Pancreas (tissue), 10 donors: ENCODE measurements at regions not wholly inside any gene's neighbourhood (a gene's known extent, or its start where the extent isn't known, plus 50 kb on each side); places are given as distances from the start of the nearest gene placed in this dataset.

ENCODE experiments used
- ATAC-seq, 4 donors: fragments of 200-7000 bp; cut with Tn5 transposase; one replicate each; pipeline versions ENCODE4 v1.8.0 to v1.9.1; 2020; ENCODE audit warnings: mild to moderate bottlenecking in 4 of 4, moderate library complexity in 4 of 4
- DNase-seq, 6 donors: peaks; one replicate each; pipeline ENCODE4 v3.0.0-alpha.2; 2020
- FAIRE-seq: peaks from 2 replicates; lab custom pipeline; 2012; peaks lifted over from hg19 to GRCh38; lab: Jason Lieb, UNC
- H3K27ac ChIP-seq, 4 donors: fragments of 200-600 bp; sonication (generic); 1 replicate in 3 of 4; 2 replicates in 1 of 4; pipeline versions ENCODE4 v1.5.0 to v1.8.0; 2020
- H3K27me3 ChIP-seq, 4 donors: fragments of 200-600 bp; one replicate each; pipeline ENCODE4 v1.8.0; 2021
- H3K36me3 ChIP-seq, 3 donors: fragments of 200-600 bp; sonication (generic) in 1 of 3; one replicate each; pipeline versions ENCODE4 v1.5.0 to v1.8.0; 2020 to 2021
- H3K4me1 ChIP-seq, 3 donors: fragments of 200-600 bp; one replicate each; pipeline ENCODE4 v1.8.0; 2021
- H3K4me3 ChIP-seq, 4 donors: fragments of 200-600 bp; sonication (generic) in 2 of 4; one replicate each; pipeline versions ENCODE4 v1.5.0 to v1.8.0; 2020 to 2021
- H3K9me3 ChIP-seq, 4 donors: fragments of 200-600 bp; one replicate each; pipeline ENCODE4 v1.8.0; 2021
- WGBS, 2 donors: extraction: QIAGEN DNeasy Blood & Tissue Kit; methylation state at CpG; one replicate each; pipeline ENCODE4 v1.1.7; 2013; 5-methylcytosine and 5-hydroxymethylcytosine counted together
- intact Hi-C, 3 donors: fragments of 100-400 bp; cut with DNase I; formaldehyde crosslinking; loops; one replicate each; pipeline versions ENCODE4 v1.11.1 to v1.14.2; 2022
- TF ChIP-seq, protein P1 (sequence below), 4 donors: fragments of 200-600 bp; sonication (generic) in 3 of 4; IDR thresholded peaks; one replicate each; pipeline versions ENCODE4 v1.5.0 to v1.8.0; 2021; ENCODE audit warnings: antibody characterized with exemption in 4 of 4
- donor health status: healthy with polysubstance abuse.
- donor health status: DM: no; HTN: no; CAD: no; lungs with moderate emphysema.
- donor health status: DM: no; HTN: no; CAD: no.
- donor health status: control.
- donor health status: control.
- donor health status: Bipolar disorder and iron deficiency.
- donor health status: DM: yes; HTN: yes; CAD: no.
- donor health status: DM: no; HTN: no; CAD: no.
- donor health status: DM: no; HTN: no; CAD: no.
- donor health status: DM: yes; HTN: yes; CAD: no.

- WGBS, 2 donors = 66 to 74% methylated on average over 15 of the region's 15 CpGs
- Histone ChIP-seq H3K9me3 (no peaks in the 10 kb centered on the region), H3K27me3 (peaks cover 0 to 10% (median 0%) of the 10 kb centered on the region in 4 donors), H3K4me1 (no peaks in the 10 kb centered on the region), H3K4me3 (no peak overlapping the region), H3K27ac (no peak overlapping the region), H3K36me3 (no peaks in the 10 kb centered on the region)
- FAIRE-seq (no peak), ATAC-seq (no peak), DNase-seq (no peak)
- TF ChIP-seq, protein P1, sequence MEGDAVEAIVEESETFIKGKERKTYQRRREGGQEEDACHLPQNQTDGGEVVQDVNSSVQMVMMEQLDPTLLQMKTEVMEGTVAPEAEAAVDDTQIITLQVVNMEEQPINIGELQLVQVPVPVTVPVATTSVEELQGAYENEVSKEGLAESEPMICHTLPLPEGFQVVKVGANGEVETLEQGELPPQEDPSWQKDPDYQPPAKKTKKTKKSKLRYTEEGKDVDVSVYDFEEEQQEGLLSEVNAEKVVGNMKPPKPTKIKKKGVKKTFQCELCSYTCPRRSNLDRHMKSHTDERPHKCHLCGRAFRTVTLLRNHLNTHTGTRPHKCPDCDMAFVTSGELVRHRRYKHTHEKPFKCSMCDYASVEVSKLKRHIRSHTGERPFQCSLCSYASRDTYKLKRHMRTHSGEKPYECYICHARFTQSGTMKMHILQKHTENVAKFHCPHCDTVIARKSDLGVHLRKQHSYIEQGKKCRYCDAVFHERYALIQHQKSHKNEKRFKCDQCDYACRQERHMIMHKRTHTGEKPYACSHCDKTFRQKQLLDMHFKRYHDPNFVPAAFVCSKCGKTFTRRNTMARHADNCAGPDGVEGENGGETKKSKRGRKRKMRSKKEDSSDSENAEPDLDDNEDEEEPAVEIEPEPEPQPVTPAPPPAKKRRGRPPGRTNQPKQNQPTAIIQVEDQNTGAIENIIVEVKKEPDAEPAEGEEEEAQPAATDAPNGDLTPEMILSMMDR (IDR thresholded peaks at IDR 0.05) = no peak
- intact Hi-C loops = no loop called here
Observed at GRCh38 chr12:65720136-65721130, 103.8 kb upstream of the HMGA2 start.

GRCh38 chr12:65721541-65722190, 102.6 kb upstream of the HMGA2 start:
- 91 to 98% methylated on average over 3 of the region's 3 CpGs for WGBS, 2 donors
- no peak for ATAC-seq
- intact Hi-C loops = no loop called here

GRCh38 chr12:65725376-65725775, 98.9 kb upstream of the HMGA2 start:
- Histone ChIP-seq H3K36me3 (no peaks in the 10 kb centered on the region), H3K9me3 (no peaks in the 10 kb centered on the region), H3K27me3 (peaks cover 3 to 44% (median 14%) of the 10 kb centered on the region in 4 donors), H3K4me1 (peaks cover 0 to 6% (median 0%) of the 10 kb centered on the region in 3 donors), H3K4me3 (no peak overlapping the region), H3K27ac (no peak overlapping the region)
- DNase-seq (no peak), ATAC-seq (no peak), FAIRE-seq (no peak)
- 81 to 89% methylated on average over 2 of the region's 2 CpGs for WGBS, 2 donors
- intact Hi-C loops = no loop called here
- TF ChIP-seq, protein P1 (IDR thresholded peaks at IDR 0.05) = no peak

More at GRCh38 chr12:65721541-65722190, 102.6 kb upstream of the HMGA2 start:
- H3K27me3 ChIP-seq = peaks cover 0 to 10% (median 1%) of the 10 kb centered on the region in 4 donors
- DNase-seq (no peak), FAIRE-seq (no peak)
- H3K27ac ChIP-seq = no peak overlapping the region
- no peaks in the 10 kb centered on the region for H3K4me1 ChIP-seq
- no peaks in the 10 kb centered on the region for H3K9me3 ChIP-seq
- no peaks in the 10 kb centered on the region for H3K36me3 ChIP-seq
- TF ChIP-seq, protein P1 (IDR thresholded peaks at IDR 0.05) = no peak
- no peak overlapping the region for H3K4me3 ChIP-seq

DNA sequence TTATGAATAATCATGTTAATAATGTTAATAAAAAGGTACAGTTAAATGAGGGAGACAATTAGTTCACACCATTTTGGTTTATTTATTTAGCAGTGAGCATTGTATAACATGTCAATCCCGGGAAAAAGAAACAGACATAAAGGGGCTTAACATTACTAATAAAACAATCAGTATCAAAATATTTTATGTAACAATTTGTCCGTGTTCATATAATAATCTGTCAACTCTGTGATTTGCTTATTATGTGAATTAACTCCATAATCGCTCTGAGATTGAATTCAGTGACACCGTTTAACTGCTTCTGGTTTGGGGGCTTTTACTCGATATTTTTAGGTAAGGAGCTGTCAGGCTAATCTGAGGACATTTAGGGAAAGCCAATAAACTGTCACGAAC, 95.8 kb upstream of the HMGA2 start:
- TF ChIP-seq, protein P1 (IDR thresholded peaks at IDR 0.05) = no peak
- H3K4me1 ChIP-seq = peaks cover 0 to 6% (median 0%) of the 10 kb centered on the region in 3 donors
- H3K27me3 ChIP-seq = peaks cover 3 to 45% (median 15%) of the 10 kb centered on the region in 4 donors
- ATAC-seq (no peak), FAIRE-seq (no peak), DNase-seq (no peak)
- no peak overlapping the region for H3K27ac ChIP-seq
- no peak overlapping the region for H3K4me3 ChIP-seq
- no peaks in the 10 kb centered on the region for H3K9me3 ChIP-seq
- intact Hi-C loops = no loop called here
- 23% methylated on average over 6 of the region's 6 CpGs for WGBS, 2 donors
- H3K36me3 ChIP-seq = no peaks in the 10 kb centered on the region
